Activated naive CD4-positive, alpha-beta T cell treated with anti-CD3 and anti-CD28 coated beads for 36 hours (primary cell): ENCODE measurements at regions not wholly inside any gene's neighbourhood (a gene's known extent, or its start where the extent isn't known, plus 50 kb on each side); places are given as distances from the start of the nearest gene placed in this dataset.

ENCODE experiments used
- CTCF ChIA-PET: fragments of 350-600 bp; sonication (Branson Sonifier 250); formaldehyde crosslinking; loops from one replicate; lab custom pipeline; 2021; ENCODE audit warnings: antibody characterized with exemption; lab: Charles Lee
- DNase-seq: peaks from one replicate; pipeline ENCODE4 v3.0.0-alpha.2; 2020
- H3K27ac Mint-ChIP-seq: one replicate; pipeline ENCODE4 v1.8.0; 2021; ENCODE audit warnings: mild to moderate bottlenecking, mixed read lengths
- H3K27me3 Mint-ChIP-seq: one replicate; pipeline ENCODE4 v1.8.0; 2021; ENCODE audit warnings: low read depth, mixed read lengths
- H3K36me3 Mint-ChIP-seq: one replicate; pipeline ENCODE4 v1.8.0; 2021; ENCODE audit warnings: low read depth, mixed read lengths
- H3K4me1 Mint-ChIP-seq: one replicate; pipeline ENCODE4 v1.8.0; 2021; ENCODE audit warnings: low read depth, mixed read lengths
- H3K4me3 Mint-ChIP-seq: one replicate; pipeline ENCODE4 v1.8.0; 2021; ENCODE audit warnings: mild to moderate bottlenecking, moderate library complexity, mixed read lengths
- H3K9me3 Mint-ChIP-seq: one replicate; pipeline ENCODE4 v1.8.0; 2021; ENCODE audit warnings: mixed read lengths
- intact Hi-C: fragments of 100-400 bp; cut with micrococcal nuclease; formaldehyde crosslinking; loops from one replicate; pipeline ENCODE4 v1.15.1; 2023

DNA sequence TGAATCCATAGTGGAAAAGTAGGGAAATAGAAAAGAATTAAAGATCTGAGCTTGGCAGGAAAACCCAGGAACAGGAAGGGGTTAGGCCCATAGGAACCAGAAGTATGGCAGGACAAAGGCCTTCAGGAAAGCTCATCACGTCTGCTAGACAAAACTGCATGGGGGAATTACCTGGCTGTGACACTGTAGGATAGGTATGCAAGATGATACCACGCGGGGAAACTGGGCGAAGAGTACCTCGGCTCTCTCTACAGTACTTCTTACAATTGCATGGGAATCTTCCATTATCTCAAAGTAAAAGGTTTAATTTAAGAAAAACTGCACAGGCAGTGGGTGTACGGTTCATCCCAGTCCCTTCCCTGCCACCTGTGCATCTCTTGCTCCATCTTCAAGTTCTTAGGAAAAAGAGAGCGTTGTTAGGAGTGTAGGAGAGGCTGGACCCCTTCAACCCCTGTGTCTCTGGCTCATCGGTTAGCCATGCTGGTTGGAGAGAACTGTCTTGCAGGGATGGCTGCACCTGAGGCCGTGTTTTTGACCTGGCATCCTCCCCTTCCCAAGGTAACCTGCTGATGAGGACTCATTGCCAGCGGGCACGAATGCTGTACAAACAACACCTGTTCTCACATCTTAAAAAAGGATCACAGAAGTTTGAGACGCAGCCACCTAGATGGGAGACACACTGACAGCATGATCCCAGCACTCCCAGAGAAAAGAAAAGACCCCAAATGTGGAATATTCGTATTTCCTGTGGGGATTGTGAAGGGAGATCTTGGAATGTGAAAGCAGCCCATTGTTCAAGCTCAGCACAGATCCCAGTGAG, 120.5 kb upstream of the COPS8 start:
- intact Hi-C loops = no loop called here
- no peak overlapping the region for H3K27ac Mint-ChIP-seq

GRCh38 chr2:236965841-236966096, 119.9 kb upstream of the COPS8 start:
- no peak overlapping the region for H3K27ac Mint-ChIP-seq
- CTCF ChIA-PET = no interaction called here
- H3K27me3 Mint-ChIP-seq = no peaks in the 10 kb centered on the region
- H3K9me3 Mint-ChIP-seq = no peaks in the 10 kb centered on the region
- intact Hi-C loops = no loop called here
- H3K36me3 Mint-ChIP-seq = no peaks in the 10 kb centered on the region
- no peak overlapping the region for H3K4me3 Mint-ChIP-seq
- peaks cover 35% of the 10 kb centered on the region for H3K4me1 Mint-ChIP-seq
- DNase-seq = no peak

More for the DNA sequence above, 120.5 kb upstream of the COPS8 start:
- H3K27me3 Mint-ChIP-seq = no peaks in the 10 kb centered on the region
- H3K4me1 Mint-ChIP-seq = peaks cover 32% of the 10 kb centered on the region
- no peaks in the 10 kb centered on the region for H3K9me3 Mint-ChIP-seq
- DNase-seq = no peak
- H3K36me3 Mint-ChIP-seq = no peaks in the 10 kb centered on the region
- CTCF ChIA-PET = no interaction called here
- no peak overlapping the region for H3K4me3 Mint-ChIP-seq

DNA sequence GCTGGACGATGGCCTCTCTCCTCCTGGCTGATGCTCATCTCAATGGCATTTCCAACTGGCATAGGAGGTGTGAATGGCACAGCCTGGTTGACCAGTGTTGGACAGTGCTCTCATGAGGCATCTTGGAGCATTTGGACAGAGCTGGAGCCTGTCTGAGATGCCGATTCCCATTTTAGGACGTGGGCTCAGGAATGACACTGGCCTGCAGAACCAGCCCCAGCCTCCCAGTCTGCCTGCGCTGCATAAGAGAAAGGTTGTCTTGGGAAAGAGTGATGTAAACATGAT, 118.2 kb upstream of the COPS8 start:
- no peak overlapping the region for H3K27ac Mint-ChIP-seq
- no peaks in the 10 kb centered on the region for H3K27me3 Mint-ChIP-seq
- H3K4me1 Mint-ChIP-seq = peaks cover 40% of the 10 kb centered on the region
- no peaks in the 10 kb centered on the region for H3K9me3 Mint-ChIP-seq
- intact Hi-C loops = no loop called here
- no peak for DNase-seq
- no peak overlapping the region for H3K4me3 Mint-ChIP-seq
- CTCF ChIA-PET = no interaction called here
- H3K36me3 Mint-ChIP-seq = no peaks in the 10 kb centered on the region

- H3K36me3 Mint-ChIP-seq = no peaks in the 10 kb centered on the region
- H3K4me3 Mint-ChIP-seq = no peak overlapping the region
These were observed 117.4 kb upstream of the COPS8 start for GRCh38 chr2:236968101-236968879.

GRCh38 chr2:236968880-236969534, 116.7 kb upstream of the COPS8 start:
- Mint-ChIP-seq H3K27me3 (no peaks in the 10 kb centered on the region), H3K27ac (peak overlapping the region; percentile 61), H3K4me1 (peaks cover 44% of the 10 kb centered on the region), H3K36me3 (no peaks in the 10 kb centered on the region), H3K9me3 (no peaks in the 10 kb centered on the region), H3K4me3 (peak overlapping the region; percentile 49)
- intact Hi-C loops = no loop called here
- DNase-seq = peak; percentile 16
- CTCF ChIA-PET = no interaction called here

More at GRCh38 chr2:236968101-236968879, 117.4 kb upstream of the COPS8 start:
- H3K27ac Mint-ChIP-seq = peak overlapping the region; percentile 35
- H3K27me3 Mint-ChIP-seq = no peaks in the 10 kb centered on the region
- peaks cover 44% of the 10 kb centered on the region for H3K4me1 Mint-ChIP-seq
- H3K9me3 Mint-ChIP-seq = no peaks in the 10 kb centered on the region
- intact Hi-C loops = no loop called here
- CTCF ChIA-PET = no interaction called here
- DNase-seq = peak; percentile 50

- CTCF ChIA-PET = no interaction called here
These were observed 115.7 kb upstream of the COPS8 start for GRCh38 chr2:236969767-236970655.

DNA sequence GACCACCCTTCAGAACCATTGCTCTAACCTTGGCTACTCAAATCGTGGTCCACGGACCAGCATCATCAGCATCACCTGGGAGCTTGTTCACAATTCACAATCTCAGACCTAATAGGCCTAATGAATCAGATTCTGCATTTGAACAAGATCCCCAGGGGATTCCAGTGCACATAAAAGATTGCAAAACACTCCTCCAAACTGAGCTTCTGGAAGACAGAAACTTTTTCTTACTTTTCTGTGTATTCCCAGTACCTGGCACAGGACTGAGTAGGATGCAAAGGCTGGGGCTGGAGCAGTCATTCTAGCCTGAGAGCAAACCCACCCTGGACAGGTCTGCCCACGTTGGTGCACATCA, 115.1 kb upstream of the COPS8 start:
- Mint-ChIP-seq H3K9me3 (no peaks in the 10 kb centered on the region), H3K27ac (no peak overlapping the region), H3K27me3 (no peaks in the 10 kb centered on the region), H3K4me3 (no peak overlapping the region), H3K4me1 (peaks cover 44% of the 10 kb centered on the region), H3K36me3 (no peaks in the 10 kb centered on the region)
- CTCF ChIA-PET = no interaction called here
- no peak for DNase-seq
- intact Hi-C loops = no loop called here

More at GRCh38 chr2:236969767-236970655, 115.7 kb upstream of the COPS8 start:
- intact Hi-C loops = no loop called here
- H3K4me1 Mint-ChIP-seq = peaks cover 44% of the 10 kb centered on the region
- peak overlapping the region; percentile 61 for H3K27ac Mint-ChIP-seq
- peak overlapping the region; percentile 49 for H3K4me3 Mint-ChIP-seq
- no peaks in the 10 kb centered on the region for H3K27me3 Mint-ChIP-seq
- H3K9me3 Mint-ChIP-seq = no peaks in the 10 kb centered on the region
- peak; percentile 25 for DNase-seq
- H3K36me3 Mint-ChIP-seq = no peaks in the 10 kb centered on the region

DNA sequence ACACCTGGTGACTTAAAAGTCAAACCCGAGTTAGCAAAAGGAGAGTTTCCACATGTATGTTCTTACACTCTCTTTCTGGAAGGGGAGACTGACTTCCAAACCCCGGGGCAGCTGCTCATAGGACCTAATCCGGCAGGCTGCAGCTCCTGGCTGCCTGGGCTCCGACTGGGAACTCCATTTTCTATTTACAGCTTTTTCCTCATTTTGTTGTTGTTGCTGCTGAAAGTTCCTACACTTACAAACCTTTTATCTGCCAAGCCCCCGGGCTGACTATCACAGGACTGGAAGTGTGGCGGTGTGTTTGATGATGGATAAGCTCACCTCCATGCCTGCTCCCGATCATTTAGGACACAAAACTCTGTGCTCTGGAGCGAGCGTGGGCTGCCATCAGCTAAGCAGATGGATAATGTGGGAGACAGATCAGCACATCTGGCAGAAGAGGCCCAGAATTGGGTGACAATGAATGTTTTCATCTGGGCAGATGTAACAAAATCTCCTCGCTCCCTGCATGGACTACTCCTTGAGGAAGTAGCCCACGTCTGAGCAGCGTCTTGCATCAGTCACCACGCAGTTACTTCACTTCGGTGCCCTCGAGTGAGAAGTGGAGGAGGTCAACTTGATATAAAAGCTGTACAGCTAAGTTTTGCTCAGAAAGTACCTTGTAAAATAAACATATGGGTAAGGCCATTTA, 114.4 kb upstream of the COPS8 start:
- CTCF ChIA-PET = no interaction called here
- no peak for DNase-seq
- intact Hi-C loops = no loop called here
- no peaks in the 10 kb centered on the region for H3K27me3 Mint-ChIP-seq
- H3K4me1 Mint-ChIP-seq = peaks cover 44% of the 10 kb centered on the region
- no peak overlapping the region for H3K27ac Mint-ChIP-seq
- no peak overlapping the region for H3K4me3 Mint-ChIP-seq
- no peaks in the 10 kb centered on the region for H3K9me3 Mint-ChIP-seq
- H3K36me3 Mint-ChIP-seq = no peaks in the 10 kb centered on the region

DNA sequence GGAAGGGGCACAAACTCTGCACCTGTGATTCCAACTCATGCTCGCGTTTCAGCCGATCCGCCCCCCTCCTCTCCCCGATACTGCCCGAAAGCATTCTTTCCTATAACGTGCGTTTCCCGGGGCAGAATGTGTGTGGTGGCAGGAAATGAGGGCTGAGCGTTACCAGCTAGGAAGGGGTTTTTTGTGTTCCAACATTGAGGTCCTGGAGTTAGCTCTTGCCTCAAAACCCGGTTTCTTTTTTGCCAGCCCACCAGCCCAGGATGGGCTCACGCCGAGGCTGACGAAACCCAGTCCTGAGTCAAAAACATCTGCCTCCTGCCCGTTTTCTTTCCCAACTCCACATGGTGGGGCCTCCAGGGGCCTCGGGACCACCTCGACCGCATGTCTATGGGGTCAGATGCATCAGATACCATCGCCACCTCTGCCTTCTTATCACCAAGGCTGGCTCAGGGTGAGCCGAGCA, 113.7 kb upstream of the COPS8 start:
- CTCF ChIA-PET = no interaction called here
- H3K27me3 Mint-ChIP-seq = no peaks in the 10 kb centered on the region
- peaks cover 41% of the 10 kb centered on the region for H3K4me1 Mint-ChIP-seq
- H3K4me3 Mint-ChIP-seq = no peak overlapping the region
- H3K36me3 Mint-ChIP-seq = no peaks in the 10 kb centered on the region
- intact Hi-C loops = no loop called here
- H3K27ac Mint-ChIP-seq = no peak overlapping the region
- DNase-seq = no peak
- no peaks in the 10 kb centered on the region for H3K9me3 Mint-ChIP-seq

DNA sequence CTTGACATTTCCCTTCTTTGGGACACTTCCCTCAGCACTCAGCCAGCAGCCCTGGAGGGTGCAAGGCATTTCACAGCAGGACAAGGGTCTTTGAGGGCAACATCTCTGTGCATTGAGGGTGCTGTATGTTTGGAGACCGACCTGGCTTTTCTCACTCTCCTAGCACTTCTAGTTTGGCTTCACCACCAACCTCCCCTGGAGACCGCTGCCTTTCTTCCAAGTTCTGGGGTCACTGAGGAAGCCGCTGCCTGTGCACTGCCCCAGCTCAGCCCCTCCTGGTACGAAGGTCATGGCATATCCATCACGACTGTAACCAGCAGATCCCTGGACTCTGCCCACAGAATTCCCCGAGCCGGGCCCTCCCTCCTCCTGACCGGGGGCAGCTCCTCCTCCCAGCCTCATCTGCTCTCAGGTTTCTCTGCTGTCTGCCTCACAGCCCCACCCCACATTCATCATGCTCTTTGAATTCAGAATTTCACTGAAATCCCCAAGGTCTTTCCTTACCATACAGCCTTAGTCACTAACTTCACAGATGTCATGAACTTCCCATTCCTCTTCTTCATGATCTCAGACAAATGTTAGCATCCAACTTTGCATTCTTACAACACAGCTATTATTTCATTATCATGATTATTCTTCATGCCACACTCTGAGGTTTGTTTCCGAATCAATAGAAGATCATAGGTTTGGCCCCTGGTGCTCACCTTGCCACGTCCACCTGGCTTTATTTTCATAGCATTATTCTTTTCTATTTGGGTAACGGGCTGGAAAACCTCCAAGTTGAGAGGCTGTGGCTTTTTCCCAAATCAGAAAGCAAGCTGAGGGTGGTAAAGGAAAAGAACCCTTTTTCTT, 113.0 kb upstream of the COPS8 start:
- H3K27ac Mint-ChIP-seq = no peak overlapping the region
- DNase-seq = no peak
- no peak overlapping the region for H3K4me3 Mint-ChIP-seq
- peaks cover 35% of the 10 kb centered on the region for H3K4me1 Mint-ChIP-seq
- no peaks in the 10 kb centered on the region for H3K9me3 Mint-ChIP-seq
- CTCF ChIA-PET = no interaction called here
- intact Hi-C loops = no loop called here
- no peaks in the 10 kb centered on the region for H3K36me3 Mint-ChIP-seq
- no peaks in the 10 kb centered on the region for H3K27me3 Mint-ChIP-seq

DNA sequence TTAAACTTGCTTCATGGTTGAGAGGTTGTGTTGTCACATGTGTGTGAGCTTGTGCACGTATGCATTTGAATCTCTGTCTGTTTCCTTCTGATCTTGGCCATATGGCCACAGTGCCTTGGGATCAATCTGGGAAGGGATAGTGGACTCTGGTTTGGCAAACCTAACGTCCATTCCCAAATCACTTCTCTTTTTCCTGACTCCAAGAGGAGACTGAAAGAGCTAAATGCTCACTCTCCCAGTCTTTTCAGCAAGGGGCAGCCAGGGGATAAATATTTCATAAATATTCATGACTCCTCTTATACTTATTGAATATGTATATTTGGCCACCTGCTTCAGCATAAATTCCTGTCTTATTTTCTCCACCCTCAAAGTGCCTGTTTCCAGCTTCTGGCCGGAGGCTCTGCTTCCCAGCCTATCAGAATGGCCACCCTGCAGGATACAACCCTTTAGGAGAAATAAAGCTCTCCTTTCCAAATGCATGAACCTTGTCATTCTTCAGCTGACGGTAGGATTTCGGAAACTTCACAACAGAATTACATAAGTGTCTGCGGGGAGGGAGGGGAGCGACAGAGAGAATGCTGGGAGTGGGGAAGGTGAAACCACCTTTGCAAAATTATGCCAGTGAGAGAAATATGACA, 112.2 kb upstream of the COPS8 start:
- DNase-seq = no peak
- Mint-ChIP-seq H3K4me1 (peaks cover 30% of the 10 kb centered on the region), H3K27ac (no peak overlapping the region), H3K27me3 (no peaks in the 10 kb centered on the region), H3K36me3 (no peaks in the 10 kb centered on the region), H3K9me3 (no peaks in the 10 kb centered on the region), H3K4me3 (no peak overlapping the region)
- intact Hi-C loops = no loop called here
- CTCF ChIA-PET = no interaction called here
